Activated CD4-positive, alpha-beta memory T cell treated with anti-CD3 and anti-CD28 coated beads for 36 hours (primary cell): ENCODE measurements at regions not wholly inside any gene's neighbourhood (a gene's known extent, or its start where the extent isn't known, plus 50 kb on each side); places are given as distances from the start of the nearest gene placed in this dataset.

Source experiments
- CTCF ChIA-PET: fragments of 350-600 bp; sonication (Branson Sonifier 250); formaldehyde crosslinking; loops from one replicate; lab custom pipeline; 2021; ENCODE audit warnings: antibody characterized with exemption, inconsistent platforms; lab: Charles Lee
- POLR2A ChIA-PET: fragments of 350-600 bp; sonication (Branson Sonifier 250); formaldehyde crosslinking; loops from one replicate; lab custom pipeline; 2021; ENCODE audit warnings: antibody characterized with exemption; lab: Charles Lee
- DNase-seq: peaks from one replicate; pipeline ENCODE4 v3.0.0-alpha.2; 2020
- H3K27ac Mint-ChIP-seq: one replicate; pipeline ENCODE4 v1.8.0; 2021; ENCODE audit warnings: mixed read lengths
- H3K27me3 Mint-ChIP-seq: one replicate; pipeline ENCODE4 v1.8.0; 2021; ENCODE audit warnings: mixed read lengths
- H3K36me3 Mint-ChIP-seq: one replicate; pipeline ENCODE4 v1.8.0; 2021; ENCODE audit warnings: mixed read lengths
- H3K4me1 Mint-ChIP-seq: one replicate; pipeline ENCODE4 v1.8.0; 2021; ENCODE audit warnings: low read depth, mixed read lengths
- H3K4me3 Mint-ChIP-seq: one replicate; pipeline ENCODE4 v1.8.0; 2021; ENCODE audit warnings: mild to moderate bottlenecking, mixed read lengths
- H3K9me3 Mint-ChIP-seq: one replicate; pipeline ENCODE4 v1.8.0; 2021; ENCODE audit warnings: mixed read lengths
- intact Hi-C: fragments of 100-400 bp; cut with micrococcal nuclease; formaldehyde crosslinking; loops from one replicate; pipeline ENCODE4 v1.15.1; 2023

GRCh38 chr6:76416821-76417605 is 344.6 kb upstream of the IMPG1 start:
- no peak for DNase-seq
- no peaks in the 10 kb centered on the region for H3K27me3 Mint-ChIP-seq
- no peak overlapping the region for H3K27ac Mint-ChIP-seq
- CTCF ChIA-PET = no interaction called here
- H3K36me3 Mint-ChIP-seq = no peaks in the 10 kb centered on the region
- no peaks in the 10 kb centered on the region for H3K9me3 Mint-ChIP-seq
- POLR2A ChIA-PET = no interaction called here
- no peak overlapping the region for H3K4me3 Mint-ChIP-seq
- intact Hi-C loops = no loop called here
- H3K4me1 Mint-ChIP-seq = no peaks in the 10 kb centered on the region

- Mint-ChIP-seq H3K9me3 (peaks cover 12% of the 10 kb centered on the region), H3K36me3 (no peaks in the 10 kb centered on the region), H3K27me3 (no peaks in the 10 kb centered on the region), H3K27ac (no peak overlapping the region), H3K4me3 (no peak overlapping the region), H3K4me1 (no peaks in the 10 kb centered on the region)
- intact Hi-C loops = no loop called here
- no peak for DNase-seq
- ChIA-PET POLR2A (no interaction called here), CTCF (no interaction called here)
These were observed 330.6 kb upstream of the IMPG1 start for GRCh38 chr6:76403064-76403463.

DNA sequence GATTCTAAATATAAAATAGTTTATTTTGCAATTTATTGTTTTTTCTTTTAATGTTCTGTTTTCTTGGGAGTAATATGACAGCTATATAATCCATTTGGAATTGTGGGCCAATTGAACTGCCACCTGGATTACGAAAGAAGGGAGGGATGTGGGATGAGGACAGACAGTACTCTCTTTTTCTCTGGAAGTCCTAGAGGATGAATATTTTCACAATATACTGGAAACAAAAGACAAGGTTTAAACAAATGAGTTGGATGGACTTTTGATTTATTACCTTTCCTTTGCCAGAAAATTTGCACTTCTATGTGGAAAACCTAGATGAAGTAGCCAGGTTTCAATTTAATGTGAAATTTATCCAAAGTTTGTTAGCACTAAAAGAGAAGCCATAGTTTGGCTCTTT is 325.5 kb upstream of the IMPG1 start:
- intact Hi-C loops = no loop called here
- ChIA-PET CTCF (no interaction called here), POLR2A (no interaction called here)
- Mint-ChIP-seq H3K36me3 (no peaks in the 10 kb centered on the region), H3K4me1 (no peaks in the 10 kb centered on the region), H3K27ac (no peak overlapping the region), H3K27me3 (no peaks in the 10 kb centered on the region), H3K4me3 (no peak overlapping the region), H3K9me3 (no peaks in the 10 kb centered on the region)
- no peak for DNase-seq

- Mint-ChIP-seq H3K4me1 (no peaks in the 10 kb centered on the region), H3K9me3 (peaks cover 16% of the 10 kb centered on the region), H3K27me3 (no peaks in the 10 kb centered on the region), H3K27ac (no peak overlapping the region), H3K36me3 (no peaks in the 10 kb centered on the region), H3K4me3 (no peak overlapping the region)
- CTCF ChIA-PET = no interaction called here
- POLR2A ChIA-PET = no interaction called here
- DNase-seq = no peak
- intact Hi-C loops = no loop called here
These were observed 309.7 kb upstream of the IMPG1 start for GRCh38 chr6:76382201-76382600.

- H3K27me3 Mint-ChIP-seq = no peaks in the 10 kb centered on the region
- ChIA-PET POLR2A (no interaction called here), CTCF (no interaction called here)
- H3K4me1 Mint-ChIP-seq = no peaks in the 10 kb centered on the region
- H3K9me3 Mint-ChIP-seq = peaks cover 17% of the 10 kb centered on the region
- no peak for DNase-seq
- H3K4me3 Mint-ChIP-seq = no peak overlapping the region
- H3K36me3 Mint-ChIP-seq = no peaks in the 10 kb centered on the region
- no peak overlapping the region for H3K27ac Mint-ChIP-seq
- intact Hi-C loops = no loop called here
These were observed 309.1 kb upstream of the IMPG1 start for GRCh38 chr6:76381612-76382011.

GRCh38 chr6:76351275-76351674 is 278.8 kb upstream of the IMPG1 start:
- ChIA-PET CTCF (no interaction called here), POLR2A (no interaction called here)
- H3K27ac Mint-ChIP-seq = no peak overlapping the region
- intact Hi-C loops = no loop called here
- H3K27me3 Mint-ChIP-seq = no peaks in the 10 kb centered on the region
- no peaks in the 10 kb centered on the region for H3K36me3 Mint-ChIP-seq
- H3K9me3 Mint-ChIP-seq = peaks cover 3% of the 10 kb centered on the region
- no peak overlapping the region for H3K4me3 Mint-ChIP-seq
- H3K4me1 Mint-ChIP-seq = no peaks in the 10 kb centered on the region
- no peak for DNase-seq

DNA sequence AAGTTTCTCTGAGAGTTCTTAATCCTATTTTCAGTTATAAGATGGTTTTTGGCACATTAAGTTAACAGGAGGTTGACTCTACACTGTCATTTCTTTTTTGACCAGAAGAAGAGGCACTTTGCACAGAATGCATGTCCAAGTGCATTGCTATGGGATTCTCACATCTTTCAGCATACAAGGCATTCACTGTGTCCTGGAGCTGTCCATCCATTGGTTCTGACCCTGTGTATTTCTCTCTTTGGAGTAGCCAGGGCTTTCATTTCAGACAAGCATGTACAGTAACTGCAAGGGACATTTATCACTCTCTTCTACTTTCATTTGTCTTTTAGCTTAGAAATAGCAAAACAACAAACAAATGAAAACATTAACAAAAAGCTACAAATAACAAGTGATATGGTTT is 275.1 kb upstream of the IMPG1 start:
- no peaks in the 10 kb centered on the region for H3K4me1 Mint-ChIP-seq

GRCh38 chr6:76342611-76343160 is 270.2 kb upstream of the IMPG1 start:
- H3K9me3 Mint-ChIP-seq = peaks cover 16% of the 10 kb centered on the region
- ChIA-PET CTCF (no interaction called here), POLR2A (no interaction called here)
- no peaks in the 10 kb centered on the region for H3K4me1 Mint-ChIP-seq
- no peaks in the 10 kb centered on the region for H3K36me3 Mint-ChIP-seq
- no peak overlapping the region for H3K27ac Mint-ChIP-seq
- H3K27me3 Mint-ChIP-seq = no peaks in the 10 kb centered on the region
- intact Hi-C loops = no loop called here
- H3K4me3 Mint-ChIP-seq = no peak overlapping the region
- DNase-seq = no peak

More for the DNA sequence above, 275.1 kb upstream of the IMPG1 start:
- no peak overlapping the region for H3K4me3 Mint-ChIP-seq
- ChIA-PET POLR2A (no interaction called here), CTCF (no interaction called here)
- H3K36me3 Mint-ChIP-seq = no peaks in the 10 kb centered on the region
- H3K27ac Mint-ChIP-seq = no peak overlapping the region
- DNase-seq = no peak
- H3K9me3 Mint-ChIP-seq = peaks cover 11% of the 10 kb centered on the region
- intact Hi-C loops = no loop called here
- H3K27me3 Mint-ChIP-seq = no peaks in the 10 kb centered on the region

DNA sequence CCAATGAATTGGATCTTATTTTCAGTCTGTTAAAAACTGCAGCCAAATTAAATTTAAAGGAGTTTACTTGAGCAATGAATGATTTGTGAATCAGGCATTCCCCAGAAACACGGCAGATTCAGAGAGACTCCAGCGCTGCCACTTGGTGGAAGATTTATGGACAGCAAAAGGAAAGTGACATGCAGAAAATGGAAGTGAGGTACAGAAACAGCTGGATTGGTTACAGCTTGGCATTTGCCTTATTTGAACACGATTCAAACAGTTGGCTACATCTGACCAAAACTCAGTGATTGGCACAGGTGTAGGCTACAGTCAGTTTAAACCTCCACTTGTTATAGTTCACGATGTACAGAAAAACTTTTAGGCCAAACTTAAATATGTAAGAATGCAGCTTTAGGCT is 257.6 kb upstream of the IMPG1 start:
- Mint-ChIP-seq H3K27me3 (no peaks in the 10 kb centered on the region), H3K4me3 (no peak overlapping the region), H3K36me3 (no peaks in the 10 kb centered on the region), H3K9me3 (peaks cover 27% of the 10 kb centered on the region), H3K4me1 (no peaks in the 10 kb centered on the region), H3K27ac (no peak overlapping the region)
- POLR2A ChIA-PET = no interaction called here
- intact Hi-C loops = no loop called here
- CTCF ChIA-PET = no interaction called here
- no peak for DNase-seq

GRCh38 chr6:76326871-76327270 is 254.4 kb upstream of the IMPG1 start:
- intact Hi-C loops = no loop called here
- POLR2A ChIA-PET = no interaction called here
- H3K27ac Mint-ChIP-seq = no peak overlapping the region
- DNase-seq = no peak
- CTCF ChIA-PET = no interaction called here
- no peaks in the 10 kb centered on the region for H3K27me3 Mint-ChIP-seq
- H3K9me3 Mint-ChIP-seq = peaks cover 17% of the 10 kb centered on the region
- no peaks in the 10 kb centered on the region for H3K36me3 Mint-ChIP-seq
- no peak overlapping the region for H3K4me3 Mint-ChIP-seq
- H3K4me1 Mint-ChIP-seq = no peaks in the 10 kb centered on the region
